ENCODE measurements at regions not wholly inside any gene's neighbourhood (a gene's known extent, or its start where the extent isn't known, plus 50 kb on each side); places are given as distances from the start of the nearest gene placed in this dataset.

DNA sequence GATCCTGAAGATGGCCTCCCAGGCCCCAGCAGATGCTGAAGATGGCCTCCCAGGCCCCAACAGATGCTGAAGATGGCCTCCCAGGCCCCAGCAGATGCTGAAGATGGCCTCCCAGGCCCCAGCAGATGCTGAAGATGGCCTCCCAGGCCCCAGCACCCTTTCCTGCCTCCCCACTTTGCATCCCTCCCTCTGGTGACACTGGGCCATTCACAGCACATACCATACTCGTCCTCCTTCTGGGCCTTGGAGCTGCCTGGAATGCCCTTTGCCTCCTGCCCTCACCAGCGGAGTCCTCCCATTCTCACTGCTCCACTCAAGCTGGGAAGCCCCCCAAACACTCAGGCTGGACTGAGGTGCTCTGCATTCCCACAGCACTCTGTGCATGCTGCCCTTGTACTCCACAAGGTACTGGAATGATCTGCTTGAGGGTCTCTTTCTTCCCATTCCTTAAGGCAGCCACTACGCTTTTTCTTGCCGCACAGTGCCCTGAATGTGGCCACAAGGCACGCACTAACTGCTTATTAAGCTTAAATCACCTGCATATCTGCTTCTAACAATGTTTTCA is 550.0 kb downstream of the BNC2 start:
- no peak for DNase-seq (ENCODE audit: extremely low read depth, insufficient read length)
- TF ChIP-seq, protein P1, sequence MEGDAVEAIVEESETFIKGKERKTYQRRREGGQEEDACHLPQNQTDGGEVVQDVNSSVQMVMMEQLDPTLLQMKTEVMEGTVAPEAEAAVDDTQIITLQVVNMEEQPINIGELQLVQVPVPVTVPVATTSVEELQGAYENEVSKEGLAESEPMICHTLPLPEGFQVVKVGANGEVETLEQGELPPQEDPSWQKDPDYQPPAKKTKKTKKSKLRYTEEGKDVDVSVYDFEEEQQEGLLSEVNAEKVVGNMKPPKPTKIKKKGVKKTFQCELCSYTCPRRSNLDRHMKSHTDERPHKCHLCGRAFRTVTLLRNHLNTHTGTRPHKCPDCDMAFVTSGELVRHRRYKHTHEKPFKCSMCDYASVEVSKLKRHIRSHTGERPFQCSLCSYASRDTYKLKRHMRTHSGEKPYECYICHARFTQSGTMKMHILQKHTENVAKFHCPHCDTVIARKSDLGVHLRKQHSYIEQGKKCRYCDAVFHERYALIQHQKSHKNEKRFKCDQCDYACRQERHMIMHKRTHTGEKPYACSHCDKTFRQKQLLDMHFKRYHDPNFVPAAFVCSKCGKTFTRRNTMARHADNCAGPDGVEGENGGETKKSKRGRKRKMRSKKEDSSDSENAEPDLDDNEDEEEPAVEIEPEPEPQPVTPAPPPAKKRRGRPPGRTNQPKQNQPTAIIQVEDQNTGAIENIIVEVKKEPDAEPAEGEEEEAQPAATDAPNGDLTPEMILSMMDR (IDR thresholded peaks at IDR 0.05; ENCODE audit: insufficient read depth, low read length, poor library complexity, severe bottlenecking), result no peak
- Histone ChIP-seq H3K36me3 (ENCODE audit: control insufficient read depth, insufficient read depth, low read length) (no peaks in the 10 kb centered on the region), H3K27me3 (replicated peaks; ENCODE audit: control insufficient read depth, insufficient read depth, low read length) (no peaks in the 10 kb centered on the region), H3K4me3 (replicated peaks; ENCODE audit: low read depth, low read length) (no peak overlapping the region)

DNA sequence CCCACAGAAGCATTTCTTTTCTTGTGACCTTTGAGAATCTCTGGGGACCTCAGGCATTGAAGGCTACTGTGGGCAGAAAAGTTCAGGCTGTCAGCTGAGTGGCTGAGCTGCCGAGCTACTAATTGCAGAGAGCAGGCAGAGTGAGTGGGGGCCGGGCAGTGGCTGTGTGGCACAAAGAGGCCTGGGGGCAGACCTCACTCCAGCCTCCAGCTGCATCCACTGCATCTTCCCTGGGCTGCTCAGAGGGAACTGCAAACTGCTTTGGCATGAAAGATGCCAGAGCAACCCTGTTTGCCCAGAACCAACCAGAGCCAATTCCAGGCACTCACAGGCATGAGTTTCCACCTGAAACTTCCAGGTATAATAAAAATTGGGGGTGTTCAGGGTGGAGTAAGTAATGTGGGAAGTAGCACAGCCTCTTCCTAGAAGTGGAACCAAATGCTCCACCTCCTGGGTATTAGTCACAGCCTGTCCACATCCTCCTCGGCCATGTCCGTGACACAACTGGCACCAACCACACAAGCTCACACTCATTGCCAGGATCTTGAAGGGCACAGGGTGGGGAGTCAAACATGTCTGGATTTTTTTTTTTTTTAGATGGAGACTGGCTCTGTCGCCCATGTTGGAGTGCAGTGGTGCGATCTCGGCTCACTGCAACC is 548.9 kb downstream of the BNC2 start:
- Histone ChIP-seq H3K27me3 (replicated peaks; ENCODE audit: control insufficient read depth, insufficient read depth, low read length) (no peaks in the 10 kb centered on the region), H3K4me3 (replicated peaks; ENCODE audit: low read depth, low read length) (no peak overlapping the region), H3K36me3 (ENCODE audit: control insufficient read depth, insufficient read depth, low read length) (no peaks in the 10 kb centered on the region)
- TF ChIP-seq, protein P1 (IDR thresholded peaks at IDR 0.05; ENCODE audit: insufficient read depth, low read length, poor library complexity, severe bottlenecking), result no peak
- DNase-seq (ENCODE audit: extremely low read depth, insufficient read length), result no peak

DNA sequence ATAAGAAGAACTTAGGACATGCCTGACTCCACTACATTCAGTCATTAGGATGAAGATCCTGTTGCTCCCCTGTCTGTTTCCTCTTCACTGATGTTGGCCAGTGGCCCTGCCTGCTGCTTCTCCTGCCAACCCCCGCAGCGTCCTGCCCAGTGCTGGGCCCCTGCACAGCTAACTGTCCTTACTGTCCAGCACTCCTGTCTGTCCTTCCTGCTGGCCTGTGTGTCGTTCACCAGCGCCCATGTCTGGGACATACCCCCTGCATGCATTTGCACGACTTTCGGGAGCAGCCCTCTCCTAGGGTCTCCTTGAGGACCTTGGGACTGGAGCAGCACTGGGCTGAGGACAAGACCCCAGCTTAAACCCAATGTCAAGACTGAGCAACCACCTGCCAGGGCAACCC is 547.6 kb downstream of the BNC2 start:
- DNase-seq (ENCODE audit: extremely low read depth, insufficient read length), result no peak
- Histone ChIP-seq H3K4me3 (replicated peaks; ENCODE audit: low read depth, low read length) (no peak overlapping the region), H3K36me3 (ENCODE audit: control insufficient read depth, insufficient read depth, low read length) (no peaks in the 10 kb centered on the region), H3K27me3 (replicated peaks; ENCODE audit: control insufficient read depth, insufficient read depth, low read length) (no peaks in the 10 kb centered on the region)
- TF ChIP-seq, protein P1 (IDR thresholded peaks at IDR 0.05; ENCODE audit: insufficient read depth, low read length, poor library complexity, severe bottlenecking), result no peak

GRCh38 chr9:16325966-16326365 is 544.5 kb downstream of the BNC2 start:
- no peak overlapping the region for H3K4me3 ChIP-seq (replicated peaks; ENCODE audit: low read depth, low read length)
- DNase-seq (ENCODE audit: extremely low read depth, insufficient read length), result no peak

GRCh38 chr9:16328349-16328748 is 542.1 kb downstream of the BNC2 start:
- Histone ChIP-seq H3K27me3 (replicated peaks; ENCODE audit: control insufficient read depth, insufficient read depth, low read length) (no peaks in the 10 kb centered on the region), H3K36me3 (ENCODE audit: control insufficient read depth, insufficient read depth, low read length) (no peaks in the 10 kb centered on the region), H3K4me3 (replicated peaks; ENCODE audit: low read depth, low read length) (no peak overlapping the region)
- no peak for DNase-seq (ENCODE audit: extremely low read depth, insufficient read length)
- TF ChIP-seq, protein P1 (IDR thresholded peaks at IDR 0.05; ENCODE audit: insufficient read depth, low read length, poor library complexity, severe bottlenecking), result no peak

More at GRCh38 chr9:16325966-16326365, 544.5 kb downstream of the BNC2 start:
- H3K36me3 ChIP-seq (ENCODE audit: control insufficient read depth, insufficient read depth, low read length), result no peaks in the 10 kb centered on the region
- no peaks in the 10 kb centered on the region for H3K27me3 ChIP-seq (replicated peaks; ENCODE audit: control insufficient read depth, insufficient read depth, low read length)
- TF ChIP-seq, protein P1 (IDR thresholded peaks at IDR 0.05; ENCODE audit: insufficient read depth, low read length, poor library complexity, severe bottlenecking), result no peak
